Activated T-helper 2 cell treated with anti-CD3 and anti-CD28 coated beads, Interferon-gamma antibody, Interleukin-2, Interleukin-4, amounts not matched to agents 10 μg/mL and 5 μg/mL and 100 μg/mL, durations not matched to agents 14 hours and 24 hours and 36 hours (primary cell): ENCODE measurements at regions not wholly inside any gene's neighbourhood (a gene's known extent, or its start where the extent isn't known, plus 50 kb on each side); places are given as distances from the start of the nearest gene placed in this dataset.

ENCODE experiments used
- DNase-seq: peaks from one replicate; pipeline ENCODE4 v3.0.0; 2021; ENCODE audit warnings: low spot score
- H3K27ac Mint-ChIP-seq: one replicate; pipeline ENCODE4 v1.8.0; 2021; ENCODE audit warnings: mixed read lengths
- H3K27me3 Mint-ChIP-seq: one replicate; pipeline ENCODE4 v1.8.0; 2021; ENCODE audit warnings: low read depth, mixed read lengths
- H3K36me3 Mint-ChIP-seq: one replicate; pipeline ENCODE4 v1.8.0; 2021; ENCODE audit warnings: low read depth, mixed read lengths
- H3K4me1 Mint-ChIP-seq: one replicate; pipeline ENCODE4 v1.8.0; 2021; ENCODE audit warnings: low read depth, mixed read lengths
- H3K4me3 Mint-ChIP-seq: one replicate; pipeline ENCODE4 v1.8.0; 2021; ENCODE audit warnings: low read depth, mild to moderate bottlenecking, moderate library complexity, mixed read lengths
- H3K9me3 Mint-ChIP-seq: one replicate; pipeline ENCODE4 v1.8.0; 2021; ENCODE audit warnings: mixed read lengths
- intact Hi-C: fragments of 100-400 bp; cut with micrococcal nuclease; formaldehyde crosslinking; loops from one replicate; pipeline ENCODE4 v1.15.1; 2023

- no peak overlapping the region for H3K27ac Mint-ChIP-seq
- DNase-seq, result no peak
- no peaks in the 10 kb centered on the region for H3K36me3 Mint-ChIP-seq
- no peaks in the 10 kb centered on the region for H3K9me3 Mint-ChIP-seq
- no peaks in the 10 kb centered on the region for H3K27me3 Mint-ChIP-seq
- intact Hi-C loops, result no loop called here
- no peak overlapping the region for H3K4me3 Mint-ChIP-seq
- H3K4me1 Mint-ChIP-seq, result no peaks in the 10 kb centered on the region
Observed at GRCh38 chr16:52758473-52758855, 211.5 kb upstream of the TOX3 start.

DNA sequence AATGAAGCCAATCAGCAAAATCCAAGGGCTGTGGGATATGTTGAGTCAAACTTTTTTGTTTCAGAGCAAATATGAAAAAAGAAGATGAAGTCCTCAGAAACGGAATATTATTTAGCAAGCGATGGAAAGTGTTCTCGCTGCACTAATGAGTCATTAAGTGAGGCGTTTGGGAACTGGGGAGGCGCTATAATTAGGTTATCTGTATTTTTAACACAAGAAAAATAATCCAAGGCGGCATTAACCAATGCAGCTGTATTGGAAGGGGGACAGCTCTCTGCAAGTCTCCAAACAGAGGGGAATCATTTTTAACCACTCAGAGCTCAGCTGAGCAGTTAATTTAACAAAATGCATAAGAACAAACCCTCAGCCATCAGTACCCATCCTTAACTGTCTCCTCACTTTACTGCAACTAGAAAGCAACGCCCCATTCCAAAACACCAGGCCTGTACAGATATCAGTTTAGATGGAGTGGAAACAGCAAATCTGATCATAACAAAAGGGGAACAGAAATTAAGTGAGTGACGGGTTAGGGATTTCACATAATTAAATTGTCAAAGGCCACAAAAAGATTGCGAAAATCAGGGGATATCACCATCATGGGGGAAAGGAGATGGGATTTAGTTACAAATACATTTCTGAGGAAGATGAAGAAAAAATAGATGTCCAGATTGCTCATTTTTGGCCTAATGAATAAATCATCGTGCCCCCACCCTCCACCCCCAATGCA, 211.0 kb upstream of the TOX3 start:
- H3K4me1 Mint-ChIP-seq, result no peaks in the 10 kb centered on the region
- intact Hi-C loops, result no loop called here
- H3K36me3 Mint-ChIP-seq, result no peaks in the 10 kb centered on the region
- H3K27me3 Mint-ChIP-seq, result no peaks in the 10 kb centered on the region
- no peaks in the 10 kb centered on the region for H3K9me3 Mint-ChIP-seq
- DNase-seq, result no peak
- no peak overlapping the region for H3K27ac Mint-ChIP-seq
- no peak overlapping the region for H3K4me3 Mint-ChIP-seq

- no peak overlapping the region for H3K27ac Mint-ChIP-seq
- no peaks in the 10 kb centered on the region for H3K36me3 Mint-ChIP-seq
- no peaks in the 10 kb centered on the region for H3K9me3 Mint-ChIP-seq
- no peak for DNase-seq
- no peaks in the 10 kb centered on the region for H3K4me1 Mint-ChIP-seq
- intact Hi-C loops, result no loop called here
- H3K4me3 Mint-ChIP-seq, result no peak overlapping the region
- H3K27me3 Mint-ChIP-seq, result no peaks in the 10 kb centered on the region
Observed at GRCh38 chr16:52756812-52757517, 210.0 kb upstream of the TOX3 start.

- intact Hi-C loops, result no loop called here
- Mint-ChIP-seq H3K4me1 (no peaks in the 10 kb centered on the region), H3K27ac (no peak overlapping the region), H3K4me3 (no peak overlapping the region), H3K27me3 (no peaks in the 10 kb centered on the region), H3K9me3 (no peaks in the 10 kb centered on the region), H3K36me3 (no peaks in the 10 kb centered on the region)
- DNase-seq, result no peak
Observed at GRCh38 chr16:52755396-52755795, 208.5 kb upstream of the TOX3 start.

DNA sequence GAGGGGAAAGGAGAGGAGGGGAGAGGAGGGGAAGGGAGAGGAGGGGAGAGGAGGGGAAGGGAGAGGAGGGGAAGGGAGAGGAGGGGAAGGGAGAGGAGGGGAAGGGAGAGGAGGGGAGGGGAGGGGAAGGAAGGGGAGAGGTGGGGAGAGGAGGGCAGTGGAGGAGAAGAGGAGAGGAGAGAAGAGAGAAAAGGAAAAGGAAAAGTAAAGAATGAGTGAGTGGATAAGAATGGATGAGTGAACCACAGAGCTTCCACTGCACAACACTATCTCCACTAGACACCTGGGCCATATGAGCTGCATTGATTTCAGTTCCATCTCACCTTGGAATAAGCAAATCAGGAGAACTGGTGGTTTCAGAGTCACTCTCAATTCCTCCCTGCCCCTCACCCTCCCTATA, 204.1 kb upstream of the TOX3 start:
- Mint-ChIP-seq H3K27ac (no peak overlapping the region), H3K4me3 (no peak overlapping the region), H3K9me3 (peaks cover under 1% of the 10 kb centered on the region), H3K36me3 (no peaks in the 10 kb centered on the region), H3K4me1 (no peaks in the 10 kb centered on the region), H3K27me3 (no peaks in the 10 kb centered on the region)
- DNase-seq, result no peak
- intact Hi-C loops, result no loop called here

- intact Hi-C loops, result no loop called here
- H3K4me1 Mint-ChIP-seq, result no peaks in the 10 kb centered on the region
- H3K27ac Mint-ChIP-seq, result no peak overlapping the region
- H3K36me3 Mint-ChIP-seq, result no peaks in the 10 kb centered on the region
- H3K4me3 Mint-ChIP-seq, result no peak overlapping the region
- no peak for DNase-seq
- H3K9me3 Mint-ChIP-seq, result peaks cover 6% of the 10 kb centered on the region
- no peaks in the 10 kb centered on the region for H3K27me3 Mint-ChIP-seq
Observed at GRCh38 chr16:52748741-52749140, 201.8 kb upstream of the TOX3 start.

- Mint-ChIP-seq H3K36me3 (no peaks in the 10 kb centered on the region), H3K9me3 (peaks cover 10% of the 10 kb centered on the region), H3K4me1 (no peaks in the 10 kb centered on the region), H3K27me3 (no peaks in the 10 kb centered on the region), H3K4me3 (no peak overlapping the region), H3K27ac (no peak overlapping the region)
- intact Hi-C loops, result no loop called here
- DNase-seq, result no peak
Observed at GRCh38 chr16:52747088-52747595, 200.2 kb upstream of the TOX3 start.

DNA sequence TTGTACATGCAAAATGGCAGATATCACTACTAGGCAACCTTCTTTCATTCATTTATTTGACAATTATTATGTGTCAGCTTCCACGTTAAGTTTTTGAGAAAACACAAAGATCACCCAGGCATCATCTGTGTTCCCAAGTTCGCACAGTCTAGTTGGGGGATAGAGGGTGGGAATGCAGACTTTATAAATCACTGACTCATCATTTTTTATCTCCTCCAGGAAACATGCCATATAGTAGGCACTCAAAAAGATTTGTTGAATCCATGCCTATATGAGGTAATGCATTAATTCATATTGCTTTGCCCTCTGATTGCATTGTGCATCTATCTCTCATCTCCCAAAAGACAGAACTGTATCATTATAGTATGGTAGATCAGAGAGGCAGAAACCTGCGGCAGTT, 196.8 kb upstream of the TOX3 start:
- intact Hi-C loops, result no loop called here
- Mint-ChIP-seq H3K27me3 (no peaks in the 10 kb centered on the region), H3K9me3 (peaks cover 21% of the 10 kb centered on the region), H3K27ac (no peak overlapping the region), H3K4me1 (no peaks in the 10 kb centered on the region), H3K36me3 (no peaks in the 10 kb centered on the region), H3K4me3 (no peak overlapping the region)
- DNase-seq, result no peak

GRCh38 chr16:52742608-52743170, 195.7 kb upstream of the TOX3 start:
- intact Hi-C loops, result no loop called here
- Mint-ChIP-seq H3K36me3 (no peaks in the 10 kb centered on the region), H3K4me3 (no peak overlapping the region), H3K27me3 (no peaks in the 10 kb centered on the region), H3K4me1 (no peaks in the 10 kb centered on the region), H3K9me3 (peaks cover 24% of the 10 kb centered on the region), H3K27ac (no peak overlapping the region)
- DNase-seq, result no peak

DNA sequence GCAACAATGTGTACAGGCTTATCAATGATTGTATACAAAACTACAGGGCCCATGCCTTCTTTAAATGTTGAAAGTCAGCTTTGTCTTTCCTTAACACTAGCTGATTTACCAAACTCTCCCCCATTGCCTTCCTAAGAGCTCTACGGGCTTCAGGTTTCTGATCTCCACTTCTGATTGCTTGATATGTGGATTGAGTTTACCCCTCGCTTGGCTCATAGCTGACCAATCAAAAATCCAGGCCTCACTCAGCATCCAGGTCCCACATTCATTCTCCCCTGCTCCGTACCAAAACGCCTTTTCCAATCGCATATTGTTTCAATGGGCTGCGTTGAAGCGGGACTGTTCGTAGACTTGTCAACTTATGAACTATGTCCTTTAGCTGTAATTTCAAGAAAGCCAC, 195.1 kb upstream of the TOX3 start:
- H3K27ac Mint-ChIP-seq, result no peak overlapping the region
- no peaks in the 10 kb centered on the region for H3K27me3 Mint-ChIP-seq
- no peak for DNase-seq
- intact Hi-C loops, result no loop called here
- peaks cover 24% of the 10 kb centered on the region for H3K9me3 Mint-ChIP-seq
- H3K4me3 Mint-ChIP-seq, result no peak overlapping the region
- H3K4me1 Mint-ChIP-seq, result no peaks in the 10 kb centered on the region
- H3K36me3 Mint-ChIP-seq, result no peaks in the 10 kb centered on the region

GRCh38 chr16:52741351-52741750, 194.4 kb upstream of the TOX3 start:
- intact Hi-C loops, result no loop called here
- Mint-ChIP-seq H3K4me1 (no peaks in the 10 kb centered on the region), H3K9me3 (peaks cover 24% of the 10 kb centered on the region), H3K36me3 (no peaks in the 10 kb centered on the region), H3K27me3 (no peaks in the 10 kb centered on the region), H3K27ac (no peak overlapping the region), H3K4me3 (no peak overlapping the region)
- DNase-seq, result no peak

DNA sequence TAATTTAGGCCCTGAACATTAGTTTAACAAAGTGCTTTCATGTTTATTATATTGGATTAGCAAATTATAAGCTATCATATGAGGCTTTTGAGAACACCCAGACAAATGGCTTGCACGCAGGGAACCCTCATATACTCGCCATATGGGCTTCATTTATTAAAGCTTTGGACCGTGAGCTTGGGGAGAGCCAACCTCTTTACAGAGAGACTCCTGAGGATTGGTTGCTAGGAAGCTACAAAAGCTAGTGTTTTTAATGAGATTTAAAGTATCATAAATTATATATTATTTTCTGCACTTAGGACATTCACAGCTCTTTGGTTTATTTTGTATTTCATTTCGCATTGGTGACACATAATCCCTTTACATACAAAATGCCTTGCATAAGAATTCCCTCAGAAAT, 193.8 kb upstream of the TOX3 start:
- intact Hi-C loops, result no loop called here
- H3K4me3 Mint-ChIP-seq, result no peak overlapping the region
- H3K9me3 Mint-ChIP-seq, result peaks cover 21% of the 10 kb centered on the region
- no peaks in the 10 kb centered on the region for H3K36me3 Mint-ChIP-seq
- no peaks in the 10 kb centered on the region for H3K27me3 Mint-ChIP-seq
- DNase-seq, result no peak
- H3K4me1 Mint-ChIP-seq, result no peaks in the 10 kb centered on the region
- H3K27ac Mint-ChIP-seq, result no peak overlapping the region

DNA sequence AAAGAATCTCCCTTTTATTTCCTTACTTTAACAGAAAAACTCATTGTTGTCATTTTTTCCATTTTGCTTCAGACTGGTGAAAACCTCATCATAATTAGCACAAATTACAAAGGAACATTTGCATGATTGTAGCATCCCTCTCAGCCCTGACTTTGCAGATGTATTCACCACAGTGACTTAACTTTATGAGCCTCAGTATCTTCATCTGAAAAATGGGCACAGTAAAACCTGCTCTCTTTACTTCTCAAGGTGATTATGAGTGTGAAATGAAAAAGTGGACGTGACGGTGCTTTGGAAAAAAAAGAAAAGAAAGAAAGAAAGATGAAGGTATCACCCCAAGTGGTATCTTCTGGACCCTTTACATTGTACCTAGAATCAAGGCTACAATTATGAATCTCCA, 193.4 kb upstream of the TOX3 start:
- Mint-ChIP-seq H3K9me3 (peaks cover 25% of the 10 kb centered on the region), H3K4me1 (no peaks in the 10 kb centered on the region), H3K27me3 (no peaks in the 10 kb centered on the region), H3K4me3 (no peak overlapping the region), H3K27ac (no peak overlapping the region), H3K36me3 (no peaks in the 10 kb centered on the region)
- DNase-seq, result no peak
- intact Hi-C loops, result no loop called here
